OCI-M1 (cell line): ENCODE measurements at regions not wholly inside any gene's neighbourhood (a gene's known extent, or its start where the extent isn't known, plus 50 kb on each side); places are given as distances from the start of the nearest gene placed in this dataset.
"Not testable (repeated sequence)": the region's sequence is repeated elsewhere in the genome, so short reads cannot be mapped to it uniquely, and the experiment has no call there.

Experiments used
- DNase-seq: peaks from one replicate; lab custom pipeline; 2025; lab: John Stamatoyannopoulos, UW

DNA sequence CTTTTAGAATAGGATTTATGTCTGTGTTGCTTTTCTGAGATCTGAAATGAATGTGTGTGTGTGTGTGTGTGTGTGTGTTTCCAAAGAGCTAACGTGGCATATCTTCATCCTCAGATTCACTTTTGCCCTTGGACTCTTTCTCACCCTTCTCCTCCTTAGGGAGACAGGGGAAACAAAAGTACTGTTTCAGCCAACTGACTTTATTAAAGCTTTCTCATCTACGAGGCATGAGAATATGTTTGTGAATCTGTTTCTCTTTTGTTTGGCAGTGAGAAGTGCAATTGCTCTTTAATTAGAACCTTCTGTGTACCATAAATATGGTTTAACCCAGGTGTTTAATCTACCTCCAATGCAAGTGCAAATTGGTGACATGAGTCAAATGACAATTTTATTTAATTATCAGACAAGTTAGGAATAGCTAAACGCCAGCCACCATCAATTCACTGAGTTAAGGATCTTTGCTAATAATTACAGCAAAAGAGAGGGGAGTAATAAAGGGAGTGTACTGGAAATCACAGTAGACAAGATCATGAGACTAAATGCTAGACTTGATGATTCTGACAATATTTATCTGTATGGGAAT lies 186.4 kb upstream of the COL3A1 start:
- peak; percentile 68 for DNase-seq

DNA sequence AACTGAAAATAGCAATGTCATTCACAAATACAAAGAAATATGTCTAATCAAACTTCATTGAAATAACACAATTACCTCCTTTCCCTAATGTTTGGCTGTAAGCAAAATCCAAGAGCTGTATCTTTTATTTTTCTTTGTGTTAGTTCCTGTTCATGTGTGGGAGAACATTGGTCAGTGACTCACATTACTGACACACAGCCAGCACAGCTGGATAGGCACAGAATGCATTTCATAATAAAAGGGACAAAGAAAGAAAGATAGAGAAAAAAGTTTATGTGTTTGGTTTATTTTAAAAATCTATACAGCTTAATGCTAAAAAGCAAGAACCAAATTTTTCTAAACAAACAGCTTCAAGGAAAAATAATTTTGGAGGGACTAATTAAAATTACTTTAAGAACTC lies 185.6 kb upstream of the COL3A1 start:
- DNase-seq = peak; percentile 77

DNA sequence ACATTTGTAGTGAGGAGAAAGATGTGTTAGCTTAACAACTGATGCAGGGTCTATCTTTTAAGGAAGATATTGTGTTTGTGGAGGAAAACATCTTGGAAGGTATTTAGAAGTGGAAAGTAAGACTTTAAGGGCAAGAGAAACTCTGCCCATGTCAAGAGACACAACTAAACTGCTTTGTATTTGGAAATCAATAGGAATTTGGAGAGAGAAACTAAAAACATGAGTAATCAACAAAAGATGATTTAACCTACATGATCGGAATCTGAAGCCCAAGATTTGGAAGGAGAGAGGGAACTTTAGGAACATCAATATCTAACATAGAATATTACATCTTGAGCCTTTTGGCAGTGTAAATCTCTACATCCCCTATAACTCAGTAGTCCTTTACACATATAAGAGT lies 184.2 kb upstream of the COL3A1 start:
- DNase-seq = no peak

- not testable (repeated sequence) for DNase-seq
These were observed 179.7 kb upstream of the COL3A1 start for GRCh38 chr2:188794453-188794852.

DNA sequence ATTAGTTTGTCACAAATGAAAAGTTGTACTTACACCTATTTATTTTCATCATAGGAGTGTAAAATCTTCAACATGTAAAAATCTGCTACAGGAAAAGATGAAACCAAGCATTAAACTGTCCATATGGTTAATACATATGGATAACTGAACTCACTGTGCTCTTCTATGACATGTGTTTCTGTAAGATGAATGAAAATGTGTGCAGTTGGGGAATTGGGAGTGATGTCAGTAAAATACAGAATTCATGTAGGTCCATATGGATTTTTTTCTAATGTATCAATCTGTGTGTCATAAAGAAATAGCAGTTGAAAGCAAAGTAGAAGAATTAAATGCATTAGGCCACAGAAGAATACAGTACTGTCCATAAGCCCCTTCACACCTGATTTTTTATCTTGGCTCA lies 178.4 kb upstream of the COL3A1 start:
- no peak for DNase-seq

DNA sequence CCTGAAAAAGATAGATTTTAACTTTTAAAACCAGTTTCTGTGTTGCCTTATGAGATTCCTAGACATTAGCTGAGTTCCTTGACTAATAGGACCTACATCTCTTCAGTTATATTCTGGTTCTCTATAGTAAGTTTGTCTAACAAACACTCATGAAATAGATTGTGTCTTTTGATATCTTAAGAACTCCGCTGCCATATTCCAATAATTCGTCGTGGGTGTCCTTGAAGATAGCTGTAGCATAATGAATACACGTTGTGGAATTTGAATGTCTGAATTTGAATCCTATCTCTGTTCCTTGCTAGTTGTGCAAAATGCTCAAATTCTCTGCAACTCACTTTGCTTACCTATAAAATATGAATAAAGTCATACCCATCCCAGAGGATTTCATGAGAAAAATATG lies 176.8 kb upstream of the COL3A1 start:
- no peak for DNase-seq

DNA sequence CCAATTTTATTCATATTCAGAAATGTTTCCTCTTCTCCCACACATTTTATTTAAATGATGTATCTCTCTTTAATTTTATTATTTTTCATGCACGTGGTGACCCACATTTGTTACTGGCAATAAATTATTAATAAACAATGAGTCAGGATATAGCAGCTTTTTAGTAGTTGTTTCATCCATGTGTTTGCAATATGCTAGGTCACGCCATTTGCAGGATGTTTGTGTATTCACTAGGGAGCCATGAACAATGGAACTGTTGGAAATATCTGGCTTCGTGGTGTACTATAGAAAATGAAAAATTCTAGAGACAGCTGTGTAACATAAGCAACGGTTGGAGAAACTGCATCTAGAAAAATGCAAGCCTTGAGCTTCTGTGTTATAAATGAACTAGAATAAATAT lies 176.0 kb upstream of the COL3A1 start:
- DNase-seq = no peak

DNA sequence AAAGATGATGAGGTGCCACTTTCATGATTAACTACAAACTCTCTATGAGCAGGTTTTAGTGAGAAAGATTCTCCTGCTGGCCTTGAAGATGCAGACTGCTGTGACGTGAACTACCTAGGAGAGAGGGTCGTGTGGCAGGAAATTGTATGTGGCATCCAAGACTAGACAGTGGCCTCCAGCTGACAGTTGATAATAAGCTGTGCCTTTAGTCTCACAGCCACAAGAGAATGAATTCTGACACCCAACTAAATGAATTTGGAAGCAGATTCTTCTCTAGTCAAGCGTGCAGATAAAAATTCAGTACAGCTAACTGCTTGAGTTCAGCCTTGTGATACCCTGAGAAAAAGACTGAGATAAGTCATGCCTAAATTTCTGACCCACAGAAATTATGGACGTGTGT lies 169.0 kb upstream of the COL3A1 start:
- no peak for DNase-seq

- no peak for DNase-seq
These were observed 165.2 kb upstream of the COL3A1 start for GRCh38 chr2:188808947-188809355.

DNA sequence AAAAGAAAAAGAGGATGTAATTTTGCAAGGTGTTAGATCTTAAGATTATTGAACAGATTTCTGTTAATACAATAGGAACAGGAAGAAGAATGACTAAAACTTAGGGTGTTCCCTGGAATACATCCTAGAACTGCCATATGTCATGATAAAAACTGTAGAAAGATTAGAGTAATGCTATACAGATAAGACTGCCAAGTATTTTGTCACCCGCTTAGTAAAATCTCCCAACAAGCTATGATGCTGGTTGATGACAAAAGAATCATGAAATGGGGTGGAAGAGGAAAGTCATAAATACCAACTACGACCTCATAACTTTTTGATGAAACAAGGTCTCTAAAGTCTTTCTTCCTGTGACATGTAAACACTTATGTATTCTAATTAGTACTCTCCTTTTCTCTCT lies 163.6 kb upstream of the COL3A1 start:
- DNase-seq = no peak

DNA sequence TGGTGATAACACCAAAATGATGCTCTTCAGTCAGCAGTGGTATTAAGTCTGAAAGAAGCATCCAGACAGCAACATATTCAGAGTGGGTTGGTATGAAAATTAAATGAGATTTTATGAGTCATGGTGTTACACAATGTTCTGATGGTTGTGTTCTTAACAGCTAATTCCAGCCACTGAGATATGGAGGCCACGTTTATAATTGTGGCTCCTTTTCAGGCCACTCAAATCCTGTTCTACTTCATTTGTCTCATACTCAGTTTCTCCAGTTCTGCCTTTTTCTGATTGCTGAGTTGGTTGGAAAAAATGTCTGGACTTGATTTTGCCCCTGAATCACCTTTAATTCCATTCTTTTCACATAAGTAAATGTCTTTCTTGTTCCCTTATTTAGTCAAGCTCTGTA lies 162.7 kb upstream of the COL3A1 start:
- peak; percentile 15 for DNase-seq

DNA sequence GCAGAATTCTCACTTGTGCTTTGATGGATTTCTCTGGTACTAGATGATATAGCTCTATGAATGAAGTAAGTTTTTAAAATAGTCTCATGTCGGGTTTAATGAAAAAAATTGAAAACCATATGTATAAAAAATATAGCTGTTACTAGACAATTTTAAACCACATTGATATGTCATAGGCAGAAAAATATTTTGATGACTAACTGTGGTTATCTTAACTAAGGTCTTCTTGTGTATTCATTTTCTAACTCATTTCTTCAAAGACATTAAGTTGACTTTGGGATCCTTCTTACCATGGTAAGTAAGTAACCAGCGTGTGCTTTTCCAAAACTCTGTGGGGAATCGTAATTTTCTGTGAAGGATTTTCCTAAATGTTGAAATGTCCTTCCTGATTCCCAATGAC lies 160.9 kb upstream of the COL3A1 start:
- no peak for DNase-seq

GRCh38 chr2:188813857-188814256 lies 160.3 kb upstream of the COL3A1 start:
- DNase-seq = no peak

GRCh38 chr2:188819011-188819410 lies 155.2 kb upstream of the COL3A1 start:
- no peak for DNase-seq

GRCh38 chr2:188819792-188820191 lies 154.4 kb upstream of the COL3A1 start:
- peak; percentile 30 for DNase-seq

GRCh38 chr2:188820576-188820975 lies 153.6 kb upstream of the COL3A1 start:
- DNase-seq = no peak

- DNase-seq = no peak
These were observed 150.0 kb upstream of the COL3A1 start for GRCh38 chr2:188824125-188824524.

DNA sequence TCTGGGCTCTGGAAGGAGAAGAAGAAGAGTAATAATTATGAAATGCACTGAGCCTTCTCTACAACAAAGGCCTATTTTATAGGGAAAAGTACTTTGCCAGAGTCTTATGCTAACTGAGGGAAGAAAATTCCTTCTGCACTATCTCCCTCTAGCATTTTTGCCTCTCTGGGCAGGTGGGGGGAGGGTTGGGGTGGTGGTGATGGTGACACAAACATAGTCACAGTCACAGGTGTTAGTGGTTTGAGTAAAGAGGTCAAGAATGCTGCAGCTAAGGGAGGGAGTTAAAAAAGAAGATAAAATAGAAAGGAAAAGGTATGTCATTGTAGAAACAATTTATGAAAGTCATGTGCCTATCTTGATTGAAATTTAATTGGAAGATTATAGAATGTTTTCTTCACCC lies 140.8 kb upstream of the COL3A1 start:
- DNase-seq = no peak

DNA sequence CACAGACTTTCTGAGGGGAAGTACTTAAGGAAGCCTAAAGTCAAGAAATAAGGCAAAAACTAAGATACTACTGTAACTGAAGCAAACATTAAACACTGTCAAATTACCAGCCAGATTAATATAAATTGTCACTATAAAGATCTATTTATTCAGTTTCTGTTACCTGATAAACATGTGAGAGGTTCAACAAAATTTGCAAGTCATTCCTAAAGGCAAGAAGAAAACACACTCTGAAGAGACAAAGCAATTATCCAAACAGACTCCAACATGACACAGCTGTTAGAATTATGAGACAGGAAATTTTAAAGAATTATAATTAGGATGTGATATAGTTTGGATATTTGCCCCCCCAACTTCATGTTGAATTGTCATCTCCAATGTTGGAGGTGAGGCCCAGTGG lies 140.4 kb upstream of the COL3A1 start:
- DNase-seq = no peak

DNA sequence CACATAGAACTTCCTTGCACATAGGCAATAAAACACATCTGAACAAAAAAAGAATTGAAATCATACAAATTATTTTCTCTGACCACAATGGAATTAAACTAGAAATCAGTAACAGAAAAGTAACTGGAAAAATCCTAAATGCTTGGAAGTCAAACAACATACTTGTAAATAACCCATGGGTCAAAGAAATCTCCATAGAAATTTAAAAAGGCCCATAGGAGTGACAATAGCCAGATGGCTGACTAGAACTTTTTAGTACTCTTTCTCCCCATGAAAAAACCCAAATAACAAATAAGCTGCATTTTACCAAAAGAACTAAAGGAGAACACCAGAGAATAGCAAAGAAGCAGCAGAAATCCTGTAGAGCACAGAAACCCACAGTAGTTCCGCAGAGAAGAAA lies 139.2 kb upstream of the COL3A1 start:
- DNase-seq = no peak

DNA sequence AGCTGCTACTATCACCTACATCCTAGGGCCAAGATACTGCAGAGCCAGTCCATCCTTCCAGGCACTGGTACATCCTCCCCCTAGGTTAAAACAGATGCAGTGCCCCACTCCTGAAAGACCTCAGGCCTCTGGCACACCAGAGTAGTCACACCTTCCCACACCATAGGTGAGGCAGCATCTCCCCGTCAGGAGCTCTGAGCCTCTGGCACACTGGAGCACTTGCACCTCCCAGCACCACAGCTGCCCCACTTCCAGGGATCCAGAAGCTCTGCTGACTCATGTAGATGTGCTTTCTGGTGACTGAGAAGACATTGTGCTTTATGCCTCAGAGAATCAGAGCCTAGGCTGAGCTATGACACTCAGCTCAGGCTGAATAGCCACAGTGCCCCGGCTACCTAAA lies 138.4 kb upstream of the COL3A1 start:
- DNase-seq = no peak

DNA sequence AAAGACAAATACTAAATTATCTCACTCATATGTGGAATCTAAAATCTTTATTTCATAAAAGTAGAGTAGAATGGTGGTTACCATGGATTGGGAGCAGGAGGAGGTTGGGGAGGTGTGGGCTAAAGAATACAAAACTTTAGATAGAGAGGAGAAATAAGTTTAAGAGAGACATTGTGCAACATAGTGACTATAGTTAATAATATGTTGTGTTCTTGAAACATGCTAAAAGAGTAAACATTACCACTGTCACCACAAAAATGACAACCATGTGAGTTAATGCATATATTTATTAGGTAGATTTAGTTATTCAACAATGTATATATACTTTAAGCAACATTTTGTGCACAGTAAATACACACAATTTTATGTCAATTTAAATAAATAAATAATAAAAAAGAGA lies 128.5 kb upstream of the COL3A1 start:
- DNase-seq = no peak

GRCh38 chr2:188848887-188849435 lies 125.2 kb upstream of the COL3A1 start:
- DNase-seq = no peak

- no peak for DNase-seq
These were observed 123.4 kb upstream of the COL3A1 start for GRCh38 chr2:188850786-188851185.

DNA sequence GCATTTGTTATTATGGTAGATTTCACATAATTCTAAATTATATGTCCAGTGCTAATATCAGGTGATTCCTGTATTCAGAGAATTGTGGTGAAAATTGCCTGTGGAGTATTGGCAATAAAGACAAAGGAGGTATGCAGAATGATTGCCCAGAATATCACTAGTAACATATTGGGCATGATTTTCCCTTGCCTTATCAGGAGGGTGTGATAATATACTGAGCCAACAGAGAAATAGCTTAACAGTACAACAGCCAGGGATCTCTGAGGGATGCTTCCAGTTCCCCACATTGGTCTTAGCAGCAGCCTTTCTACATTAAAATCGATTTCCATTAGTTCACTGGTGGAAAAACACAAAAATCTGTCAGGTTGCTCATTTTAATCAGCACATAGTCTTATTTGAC lies 122.9 kb upstream of the COL3A1 start:
- DNase-seq = no peak
